Suprapubic skin (tissue), 4 donors: ENCODE measurements at regions not wholly inside any gene's neighbourhood (a gene's known extent, or its start where the extent isn't known, plus 50 kb on each side); places are given as distances from the start of the nearest gene placed in this dataset.

ENCODE experiments used
- DNase-seq, 2 donors: peaks; one replicate each; pipeline ENCODE4 v3.0.0-alpha.2; 2019; ENCODE audit warnings: low spot score in 2 of 2
- H3K27ac ChIP-seq: fragments of 200-600 bp; sonication (generic); one replicate; pipeline ENCODE4 v1.5.1; 2019
- H3K27me3 ChIP-seq: fragments of 200-600 bp; sonication (generic); one replicate; pipeline ENCODE4 v1.5.1; 2019
- H3K36me3 ChIP-seq: fragments of 200-600 bp; sonication (generic); one replicate; pipeline ENCODE4 v1.5.1; 2019
- H3K4me1 ChIP-seq: fragments of 200-600 bp; sonication (generic); one replicate; pipeline ENCODE4 v1.5.1; 2019
- H3K4me3 ChIP-seq: fragments of 200-600 bp; sonication (generic); one replicate; pipeline ENCODE4 v1.5.1; 2019; ENCODE audit warnings: mild to moderate bottlenecking
- H3K9me3 ChIP-seq: fragments of 200-600 bp; sonication (generic); one replicate; pipeline ENCODE4 v1.5.1; 2019
- EP300 ChIP-seq: sonication (generic); formaldehyde crosslinking; IDR thresholded peaks from one replicate; pipeline ENCODE4 v1.6.1; 2017; ENCODE audit warnings: antibody characterized with exemption
- POLR2A ChIP-seq, 2 donors: fragments of 450-650 bp; IDR thresholded peaks; one replicate each; pipeline ENCODE4 v1.6.1; 2017; ENCODE audit warnings: antibody characterized with exemption in 2 of 2, mild to moderate bottlenecking in 2 of 2, moderate library complexity in 2 of 2
- POLR2AphosphoS5 ChIP-seq, 3 donors: sonication (generic); formaldehyde crosslinking; IDR thresholded peaks; one replicate each; pipeline ENCODE4 v1.6.1; 2017; ENCODE audit warnings: antibody characterized with exemption in 3 of 3
- WGBS: methylation state at CpG from one replicate; pipeline ENCODE4 v1.1.5; 2018; 5-methylcytosine and 5-hydroxymethylcytosine counted together
- TF ChIP-seq, protein P1 (sequence below), 2 donors: fragments of 200-600 bp in 1 of 2; fragments of 450-650 bp in 1 of 2; sonication (generic) in 1 of 2; IDR thresholded peaks; one replicate each; pipeline ENCODE4 v1.5.1; 2016 to 2019; ENCODE audit warnings: antibody characterized with exemption in 2 of 2, mild to moderate bottlenecking in 1 of 2, moderate library complexity in 1 of 2

DNA sequence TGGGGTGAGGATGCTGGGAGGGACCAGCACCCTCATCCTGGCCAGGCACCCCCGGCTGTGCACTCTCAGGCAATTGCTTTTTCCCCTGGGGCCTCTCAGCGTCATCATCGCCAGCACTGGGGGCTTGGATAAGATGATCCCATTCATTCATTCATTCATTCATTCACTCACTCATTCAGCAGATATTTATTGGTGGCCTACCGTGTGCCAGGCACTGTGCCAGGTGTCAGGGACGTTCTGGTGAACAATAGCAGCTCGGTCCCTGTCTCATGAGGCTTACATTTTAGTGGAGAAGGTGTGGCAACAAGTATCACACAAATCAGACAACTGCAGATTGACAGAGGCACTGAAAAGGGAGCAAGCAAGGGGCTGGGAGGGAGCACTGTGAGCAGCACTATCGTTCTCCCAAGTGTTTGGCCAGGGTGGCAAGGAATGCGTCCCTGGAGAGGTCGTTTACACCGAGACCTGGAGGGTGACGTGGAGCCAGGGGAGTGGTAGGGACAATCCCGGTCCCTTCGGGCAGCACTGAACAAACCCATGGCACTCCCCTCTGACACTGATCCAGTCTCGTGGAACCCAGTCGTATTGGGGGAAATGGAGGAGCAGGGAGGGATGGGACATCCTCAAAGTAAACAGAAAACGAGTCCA lies 124.1 kb downstream of the PAPOLA start:
- Histone ChIP-seq H3K4me1 (peaks cover 7% of the 10 kb centered on the region), H3K36me3 (no peaks in the 10 kb centered on the region), H3K4me3 (no peak overlapping the region), H3K27me3 (peaks cover 62% of the 10 kb centered on the region), H3K27ac (no peak overlapping the region), H3K9me3 (no peaks in the 10 kb centered on the region)
- DNase-seq = peak in 1 of 2 donors; percentile 63
- no peak for TF ChIP-seq POLR2AphosphoS5 (IDR thresholded peaks at IDR 0.05)
- 66% methylated on average over 16 of the region's 16 CpGs for WGBS

- Histone ChIP-seq H3K4me1 (peaks cover 7% of the 10 kb centered on the region), H3K4me3 (no peak overlapping the region), H3K36me3 (no peaks in the 10 kb centered on the region), H3K27me3 (peaks cover 58% of the 10 kb centered on the region), H3K9me3 (no peaks in the 10 kb centered on the region), H3K27ac (no peak overlapping the region)
- DNase-seq = peak in 1 of 2 donors; percentile 70
- no peak for TF ChIP-seq EP300
- TF ChIP-seq POLR2AphosphoS5 (IDR thresholded peaks at IDR 0.05) = no peak
- TF ChIP-seq, protein P1, sequence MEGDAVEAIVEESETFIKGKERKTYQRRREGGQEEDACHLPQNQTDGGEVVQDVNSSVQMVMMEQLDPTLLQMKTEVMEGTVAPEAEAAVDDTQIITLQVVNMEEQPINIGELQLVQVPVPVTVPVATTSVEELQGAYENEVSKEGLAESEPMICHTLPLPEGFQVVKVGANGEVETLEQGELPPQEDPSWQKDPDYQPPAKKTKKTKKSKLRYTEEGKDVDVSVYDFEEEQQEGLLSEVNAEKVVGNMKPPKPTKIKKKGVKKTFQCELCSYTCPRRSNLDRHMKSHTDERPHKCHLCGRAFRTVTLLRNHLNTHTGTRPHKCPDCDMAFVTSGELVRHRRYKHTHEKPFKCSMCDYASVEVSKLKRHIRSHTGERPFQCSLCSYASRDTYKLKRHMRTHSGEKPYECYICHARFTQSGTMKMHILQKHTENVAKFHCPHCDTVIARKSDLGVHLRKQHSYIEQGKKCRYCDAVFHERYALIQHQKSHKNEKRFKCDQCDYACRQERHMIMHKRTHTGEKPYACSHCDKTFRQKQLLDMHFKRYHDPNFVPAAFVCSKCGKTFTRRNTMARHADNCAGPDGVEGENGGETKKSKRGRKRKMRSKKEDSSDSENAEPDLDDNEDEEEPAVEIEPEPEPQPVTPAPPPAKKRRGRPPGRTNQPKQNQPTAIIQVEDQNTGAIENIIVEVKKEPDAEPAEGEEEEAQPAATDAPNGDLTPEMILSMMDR (IDR thresholded peaks at IDR 0.05) = no peak
- TF ChIP-seq POLR2A (IDR thresholded peaks at IDR 0.05) = no peak
- 77% methylated on average over 14 of the region's 14 CpGs for WGBS
Observed at GRCh38 chr14:96626916-96627315, 124.7 kb downstream of the PAPOLA start.

DNA sequence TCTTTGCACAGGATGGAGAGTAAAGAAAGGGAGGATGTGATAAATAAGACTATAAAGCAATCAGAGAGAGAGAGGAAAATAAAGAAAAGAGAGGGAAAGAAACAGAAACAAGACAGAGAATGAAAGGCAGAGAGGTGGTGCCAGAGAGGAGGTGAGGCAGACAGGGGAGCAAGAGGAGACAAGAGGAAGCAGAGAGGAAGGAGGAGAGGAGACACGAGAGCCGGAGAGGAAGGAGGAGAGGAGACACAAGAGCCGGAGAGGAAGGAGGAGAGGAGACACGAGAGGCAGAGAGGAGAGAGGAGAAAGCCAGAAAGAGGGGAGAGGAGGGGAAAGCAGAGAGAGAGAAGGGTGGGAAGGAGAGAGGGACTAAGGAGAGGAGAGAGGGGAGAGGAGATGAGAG lies 125.2 kb downstream of the PAPOLA start:
- Histone ChIP-seq H3K4me1 (peaks cover 7% of the 10 kb centered on the region), H3K27me3 (peaks cover 54% of the 10 kb centered on the region), H3K36me3 (no peaks in the 10 kb centered on the region), H3K27ac (no peak overlapping the region), H3K9me3 (no peaks in the 10 kb centered on the region), H3K4me3 (no peak overlapping the region)
- peak in 1 of 2 donors; percentile 11 for DNase-seq
- TF ChIP-seq, protein P1 (IDR thresholded peaks at IDR 0.05) = no peak
- TF ChIP-seq EP300 = no peak
- WGBS = 41% methylated on average over 4 of the region's 4 CpGs

- no peaks in the 10 kb centered on the region for H3K36me3 ChIP-seq
- no peak overlapping the region for H3K27ac ChIP-seq
- 88% methylated on average over 9 of the region's 10 CpGs for WGBS
- H3K9me3 ChIP-seq = no peaks in the 10 kb centered on the region
- H3K27me3 ChIP-seq = peaks cover 49% of the 10 kb centered on the region
- H3K4me1 ChIP-seq = peaks cover 7% of the 10 kb centered on the region
- no peak overlapping the region for H3K4me3 ChIP-seq
- DNase-seq = peak in 1 of 2 donors; percentile 67
- no peak for TF ChIP-seq EP300
- TF ChIP-seq, protein P1 (IDR thresholded peaks at IDR 0.05) = no peak
- TF ChIP-seq POLR2A (IDR thresholded peaks at IDR 0.05) = no peak
- TF ChIP-seq POLR2AphosphoS5 (IDR thresholded peaks at IDR 0.05) = no peak
Observed at GRCh38 chr14:96627811-96628775, 125.9 kb downstream of the PAPOLA start.

GRCh38 chr14:96629082-96629481 lies 126.9 kb downstream of the PAPOLA start:
- WGBS = 82% methylated on average over 9 of the region's 9 CpGs
- Histone ChIP-seq H3K4me3 (no peak overlapping the region), H3K27ac (no peak overlapping the region), H3K9me3 (no peaks in the 10 kb centered on the region), H3K27me3 (peaks cover 39% of the 10 kb centered on the region), H3K4me1 (peaks cover 7% of the 10 kb centered on the region), H3K36me3 (no peaks in the 10 kb centered on the region)
- DNase-seq = peak; percentile 51 to 58
- TF ChIP-seq, protein P1 (IDR thresholded peaks at IDR 0.05) = no peak
- TF ChIP-seq EP300 (no peak), POLR2AphosphoS5 (IDR thresholded peaks at IDR 0.05) (no peak), POLR2A (IDR thresholded peaks at IDR 0.05) (no peak)
